MM.1S (cell line): ENCODE measurements at regions not wholly inside any gene's neighbourhood (a gene's known extent, or its start where the extent isn't known, plus 50 kb on each side); places are given as distances from the start of the nearest gene placed in this dataset.

Experiments used
- DNase-seq: peaks from one replicate; pipeline ENCODE4 v3.0.0-alpha.2; 2015
- H2AFZ ChIP-seq: fragments of 300-600 bp; sonication (generic); 2 replicates; pipeline ENCODE4 v1.6.0; 2016; ENCODE audit warnings: antibody characterized with exemption, low read length
- H3F3A ChIP-seq: fragments of 300-600 bp; sonication (generic); 2 replicates; pipeline ENCODE4 v1.6.1; 2016; ENCODE audit warnings: mild to moderate bottlenecking, antibody characterized with exemption, low read length, moderate library complexity, mixed read lengths; ENCODE audit not compliant: insufficient read depth
- H3K27ac ChIP-seq: fragments of 300-600 bp; sonication (generic); 2 replicates; pipeline ENCODE4 v1.5.1; 2016; ENCODE audit warnings: mild to moderate bottlenecking, low read length
- H3K27me3 ChIP-seq: fragments of 300-600 bp; sonication (generic); replicated peaks from 2 replicates; pipeline ENCODE4 v1.6.0; 2016; ENCODE audit warnings: low read length; ENCODE audit not compliant: insufficient read depth
- H3K36me3 ChIP-seq: fragments of 300-600 bp; sonication (generic); replicated peaks from 2 replicates; pipeline ENCODE4 v1.6.1; 2016; ENCODE audit warnings: mild to moderate bottlenecking, low read length, mixed read lengths; ENCODE audit not compliant: insufficient read depth
- H3K4me1 ChIP-seq: fragments of 300-600 bp; sonication (generic); 2 replicates; pipeline ENCODE4 v1.6.1; 2016; ENCODE audit warnings: low read length, mixed read lengths
- H3K4me2 ChIP-seq: fragments of 300-600 bp; sonication (generic); 2 replicates; pipeline ENCODE4 v1.6.0; 2016; ENCODE audit warnings: low read depth, low read length
- H3K4me3 ChIP-seq: fragments of 300-600 bp; sonication (generic); 2 replicates; pipeline ENCODE4 v1.5.1; 2016; ENCODE audit warnings: low read length, mixed read lengths
- H3K79me2 ChIP-seq: fragments of 300-600 bp; sonication (generic); 2 replicates; pipeline ENCODE4 v1.6.1; 2016; ENCODE audit warnings: mixed run types, low read length, mixed read lengths
- H3K9ac ChIP-seq: fragments of 300-600 bp; sonication (generic); 2 replicates; pipeline ENCODE4 v1.6.1; 2016; ENCODE audit warnings: low read length, mixed read lengths
- H3K9me2 ChIP-seq: fragments of 300-600 bp; sonication (generic); replicated peaks from 2 replicates; pipeline ENCODE4 v1.6.1; 2016; ENCODE audit warnings: mild to moderate bottlenecking, low read length, mixed read lengths; ENCODE audit not compliant: insufficient read depth
- H3K9me3 ChIP-seq: fragments of 300-600 bp; sonication (generic); replicated peaks from 2 replicates; pipeline ENCODE4 v1.6.1; 2016; ENCODE audit warnings: mild to moderate bottlenecking, low read length, mixed read lengths; ENCODE audit not compliant: insufficient read depth
- H4K20me1 ChIP-seq: fragments of 300-600 bp; sonication (generic); 2 replicates; pipeline ENCODE4 v1.6.1; 2016; ENCODE audit warnings: mild to moderate bottlenecking, low read length, moderate library complexity, mixed read lengths; ENCODE audit not compliant: insufficient read depth
- EZH2 ChIP-seq: fragments of 300-600 bp; sonication (generic); optimal IDR thresholded peaks from 2 replicates; pipeline ENCODE3; 2017; ENCODE audit warnings: low read depth, mild to moderate bottlenecking, antibody characterized with exemption, low read length, mixed read lengths
- EZH2phosphoT487 ChIP-seq: fragments of 300-600 bp; sonication (generic); IDR thresholded peaks from 2 replicates; pipeline ENCODE4 v1.6.1; 2018; ENCODE audit warnings: antibody characterized with exemption, low read length
- TF ChIP-seq, protein P1 (sequence below): fragments of 300-600 bp; sonication (generic); IDR thresholded peaks from 2 replicates; pipeline ENCODE4 v1.5.1; 2016; ENCODE audit warnings: antibody characterized with exemption, low read length, mixed read lengths

GRCh38 chr15:87294854-87295253, 961.7 kb downstream of the NTRK3 start:
- Histone ChIP-seq H3K4me3 (no peak overlapping the region), H3K4me1 (no peaks in the 10 kb centered on the region), H2AFZ (no peak overlapping the region), H3F3A (no peaks in the 10 kb centered on the region), H3K9ac (no peak overlapping the region), H3K9me2 (no peaks in the 10 kb centered on the region), H4K20me1 (no peaks in the 10 kb centered on the region), H3K4me2 (no peak overlapping the region), H3K36me3 (no peaks in the 10 kb centered on the region), H3K79me2 (no peaks in the 10 kb centered on the region), H3K27ac (no peak overlapping the region), H3K27me3 (no peaks in the 10 kb centered on the region), H3K9me3 (no peaks in the 10 kb centered on the region)
- TF ChIP-seq, protein P1, sequence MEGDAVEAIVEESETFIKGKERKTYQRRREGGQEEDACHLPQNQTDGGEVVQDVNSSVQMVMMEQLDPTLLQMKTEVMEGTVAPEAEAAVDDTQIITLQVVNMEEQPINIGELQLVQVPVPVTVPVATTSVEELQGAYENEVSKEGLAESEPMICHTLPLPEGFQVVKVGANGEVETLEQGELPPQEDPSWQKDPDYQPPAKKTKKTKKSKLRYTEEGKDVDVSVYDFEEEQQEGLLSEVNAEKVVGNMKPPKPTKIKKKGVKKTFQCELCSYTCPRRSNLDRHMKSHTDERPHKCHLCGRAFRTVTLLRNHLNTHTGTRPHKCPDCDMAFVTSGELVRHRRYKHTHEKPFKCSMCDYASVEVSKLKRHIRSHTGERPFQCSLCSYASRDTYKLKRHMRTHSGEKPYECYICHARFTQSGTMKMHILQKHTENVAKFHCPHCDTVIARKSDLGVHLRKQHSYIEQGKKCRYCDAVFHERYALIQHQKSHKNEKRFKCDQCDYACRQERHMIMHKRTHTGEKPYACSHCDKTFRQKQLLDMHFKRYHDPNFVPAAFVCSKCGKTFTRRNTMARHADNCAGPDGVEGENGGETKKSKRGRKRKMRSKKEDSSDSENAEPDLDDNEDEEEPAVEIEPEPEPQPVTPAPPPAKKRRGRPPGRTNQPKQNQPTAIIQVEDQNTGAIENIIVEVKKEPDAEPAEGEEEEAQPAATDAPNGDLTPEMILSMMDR: no peak
- no peak for TF ChIP-seq EZH2
- no peak for TF ChIP-seq EZH2phosphoT487
- no peak for DNase-seq

DNA sequence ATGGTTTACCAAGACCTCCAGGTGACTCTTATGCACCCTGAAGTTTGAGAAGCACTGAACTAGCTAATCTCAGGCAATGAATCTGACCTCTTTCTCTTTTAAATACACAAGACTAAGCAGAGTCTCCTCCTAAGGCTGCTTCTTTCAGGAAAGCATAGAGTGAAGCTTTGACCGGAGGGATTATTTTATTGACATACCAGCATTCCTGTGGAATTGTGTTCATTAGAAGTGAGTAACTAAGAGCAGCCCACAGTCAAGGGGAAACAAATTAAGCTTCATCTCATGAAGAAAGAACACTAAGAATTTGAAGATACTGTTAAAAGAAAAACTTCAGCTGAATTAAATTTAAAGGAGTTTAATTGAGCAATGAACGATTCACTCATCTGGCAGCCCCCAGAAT, 963.5 kb downstream of the NTRK3 start:
- Histone ChIP-seq H3K9me2 (no peaks in the 10 kb centered on the region), H3K4me2 (no peak overlapping the region), H3K27ac (no peak overlapping the region), H3K79me2 (no peaks in the 10 kb centered on the region), H3K4me3 (no peak overlapping the region), H3K27me3 (no peaks in the 10 kb centered on the region), H3K36me3 (no peaks in the 10 kb centered on the region), H3K9me3 (no peaks in the 10 kb centered on the region), H4K20me1 (no peaks in the 10 kb centered on the region), H2AFZ (no peak overlapping the region), H3F3A (no peaks in the 10 kb centered on the region), H3K4me1 (no peaks in the 10 kb centered on the region), H3K9ac (no peak overlapping the region)
- TF ChIP-seq EZH2: no peak
- TF ChIP-seq, protein P1: no peak
- TF ChIP-seq EZH2phosphoT487: no peak
- DNase-seq: no peak

GRCh38 chr15:87287156-87287555, 969.4 kb downstream of the NTRK3 start:
- Histone ChIP-seq H3F3A (no peaks in the 10 kb centered on the region), H3K9me2 (no peaks in the 10 kb centered on the region), H3K9ac (no peak overlapping the region), H3K4me1 (no peaks in the 10 kb centered on the region), H3K27ac (no peak overlapping the region), H3K79me2 (no peaks in the 10 kb centered on the region), H3K4me2 (no peak overlapping the region), H3K36me3 (no peaks in the 10 kb centered on the region), H3K27me3 (no peaks in the 10 kb centered on the region), H2AFZ (no peak overlapping the region), H3K4me3 (no peak overlapping the region), H3K9me3 (no peaks in the 10 kb centered on the region), H4K20me1 (no peaks in the 10 kb centered on the region)
- no peak for DNase-seq
- TF ChIP-seq EZH2 (no peak), EZH2phosphoT487 (no peak)
- TF ChIP-seq, protein P1: no peak
